GM21390 (cell line): ENCODE measurements at regions not wholly inside any gene's neighbourhood (a gene's known extent, or its start where the extent isn't known, plus 50 kb on each side); places are given as distances from the start of the nearest gene placed in this dataset.

ENCODE experiments used
- ATAC-seq: cut with Tn5 transposase; IDR thresholded peaks from one replicate; pipeline ENCODE4 v1.9.1; 2021; ENCODE audit not compliant: unreplicated experiment

GRCh38 chr20:39547546-39548408 lies 585.6 kb downstream of the DHX35 start:
- no peak for ATAC-seq

- no peak for ATAC-seq
Observed at GRCh38 chr20:39541136-39541803, 579.1 kb downstream of the DHX35 start.

DNA sequence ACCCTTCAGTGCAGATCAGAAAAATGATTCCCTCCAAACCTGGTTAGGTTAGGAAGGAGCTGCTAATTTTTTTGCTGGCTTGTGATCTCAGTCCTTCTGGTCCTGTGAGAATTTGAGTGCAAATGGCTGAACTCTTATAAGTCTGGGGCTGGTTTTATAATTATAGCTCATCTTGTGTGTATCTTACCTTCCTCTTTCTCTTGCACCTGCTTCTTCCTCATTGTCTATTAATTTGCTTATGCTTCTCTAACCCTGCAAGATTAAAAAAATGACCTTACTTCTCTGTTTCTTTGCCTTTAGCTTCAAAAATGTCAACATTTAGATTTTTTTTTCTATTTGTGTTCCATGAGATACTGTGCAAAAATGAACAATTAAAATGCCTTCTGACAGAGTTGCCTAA lies 576.2 kb downstream of the DHX35 start:
- ATAC-seq, result no peak

DNA sequence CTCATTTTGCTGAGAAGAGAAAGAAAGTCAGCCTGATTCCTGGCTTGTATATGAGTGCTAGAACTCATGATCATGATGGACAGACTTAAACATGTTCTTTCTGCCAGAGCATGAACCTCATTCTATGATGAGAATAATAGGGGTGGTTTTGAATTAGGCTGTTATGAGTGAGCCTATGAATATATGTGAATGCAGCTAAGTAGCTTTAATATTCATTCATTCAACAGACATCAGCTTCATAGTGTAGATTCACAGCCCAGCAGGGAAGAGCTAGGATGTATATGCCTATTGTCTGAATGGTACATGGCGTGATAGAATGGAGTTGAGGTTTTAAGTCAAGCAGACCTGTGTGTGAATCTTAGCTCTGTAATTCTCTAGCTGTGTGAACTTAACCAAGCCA lies 573.2 kb downstream of the DHX35 start:
- no peak for ATAC-seq

- no peak for ATAC-seq
Observed at GRCh38 chr20:39534846-39535245, 572.7 kb downstream of the DHX35 start.

GRCh38 chr20:39533858-39534257 lies 571.7 kb downstream of the DHX35 start:
- no peak for ATAC-seq

- no peak for ATAC-seq
Observed at GRCh38 chr20:39532205-39532604, 570.1 kb downstream of the DHX35 start.

DNA sequence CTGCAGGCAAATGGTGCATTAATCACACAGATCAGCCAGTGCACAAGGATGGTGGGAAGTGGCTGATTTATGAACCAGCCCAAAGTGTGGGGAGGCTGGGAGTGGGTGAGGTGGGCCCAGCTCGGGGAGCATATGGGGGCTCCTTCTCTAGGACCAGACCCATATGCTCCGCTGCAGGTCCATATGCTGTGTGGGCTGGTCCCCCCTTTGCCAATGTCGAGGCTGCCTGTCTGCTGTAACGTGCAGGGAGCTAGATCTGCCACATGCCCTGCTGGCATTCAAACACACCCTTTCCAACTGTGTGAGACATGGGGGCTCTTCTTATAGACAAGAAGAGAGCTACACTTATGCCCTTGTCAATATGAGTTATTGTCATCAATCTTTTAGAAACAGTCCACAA lies 566.3 kb downstream of the DHX35 start:
- ATAC-seq, result no peak

DNA sequence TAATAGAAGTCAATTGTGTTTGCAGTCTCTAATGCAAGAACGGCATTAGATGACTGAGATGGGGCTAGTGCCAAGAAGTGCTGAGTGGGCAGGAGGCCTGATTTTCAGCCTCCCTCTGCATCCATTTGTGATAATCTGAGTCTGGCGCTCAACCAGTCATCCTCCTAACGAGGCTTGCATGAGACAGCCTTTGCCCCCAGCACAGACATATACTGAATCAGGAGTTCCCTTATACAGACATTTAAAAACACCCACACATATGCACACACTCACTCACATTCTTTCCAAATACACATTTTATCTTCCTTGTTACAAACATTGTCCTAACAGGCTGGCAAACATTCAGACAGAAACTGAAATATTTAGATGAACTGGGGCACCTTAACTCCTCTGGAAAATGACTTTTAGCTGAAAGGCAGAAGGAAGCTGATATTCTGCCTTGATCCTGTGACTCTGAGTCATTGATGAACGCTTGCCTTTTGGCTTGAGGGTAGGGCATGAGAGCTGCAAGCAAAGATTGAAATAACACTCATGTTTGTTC lies 562.3 kb downstream of the DHX35 start:
- no peak for ATAC-seq

DNA sequence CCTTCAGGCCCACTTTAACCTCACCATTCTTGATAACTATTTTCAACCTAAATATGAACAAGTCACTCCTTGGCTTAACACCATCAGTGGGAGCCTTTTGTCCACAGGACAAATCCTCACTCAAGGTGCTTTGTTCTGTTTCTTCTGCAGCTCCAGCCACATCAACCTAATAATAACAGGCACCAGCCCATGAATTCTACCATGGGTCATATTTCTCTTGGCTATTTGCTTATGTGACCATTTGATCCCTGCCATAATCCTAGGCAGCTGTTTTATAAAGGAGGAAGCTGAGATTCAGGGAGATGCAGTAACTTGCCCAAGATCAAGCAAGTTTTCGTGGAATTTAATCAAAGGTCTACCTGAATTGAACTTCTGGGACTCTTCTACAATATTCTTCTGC lies 561.3 kb downstream of the DHX35 start:
- no peak for ATAC-seq

GRCh38 chr20:39518654-39519053 lies 556.5 kb downstream of the DHX35 start:
- no peak for ATAC-seq

GRCh38 chr20:39516964-39517363 lies 554.8 kb downstream of the DHX35 start:
- ATAC-seq, result no peak

- no peak for ATAC-seq
Observed at GRCh38 chr20:39504710-39505094, 542.6 kb downstream of the DHX35 start.

DNA sequence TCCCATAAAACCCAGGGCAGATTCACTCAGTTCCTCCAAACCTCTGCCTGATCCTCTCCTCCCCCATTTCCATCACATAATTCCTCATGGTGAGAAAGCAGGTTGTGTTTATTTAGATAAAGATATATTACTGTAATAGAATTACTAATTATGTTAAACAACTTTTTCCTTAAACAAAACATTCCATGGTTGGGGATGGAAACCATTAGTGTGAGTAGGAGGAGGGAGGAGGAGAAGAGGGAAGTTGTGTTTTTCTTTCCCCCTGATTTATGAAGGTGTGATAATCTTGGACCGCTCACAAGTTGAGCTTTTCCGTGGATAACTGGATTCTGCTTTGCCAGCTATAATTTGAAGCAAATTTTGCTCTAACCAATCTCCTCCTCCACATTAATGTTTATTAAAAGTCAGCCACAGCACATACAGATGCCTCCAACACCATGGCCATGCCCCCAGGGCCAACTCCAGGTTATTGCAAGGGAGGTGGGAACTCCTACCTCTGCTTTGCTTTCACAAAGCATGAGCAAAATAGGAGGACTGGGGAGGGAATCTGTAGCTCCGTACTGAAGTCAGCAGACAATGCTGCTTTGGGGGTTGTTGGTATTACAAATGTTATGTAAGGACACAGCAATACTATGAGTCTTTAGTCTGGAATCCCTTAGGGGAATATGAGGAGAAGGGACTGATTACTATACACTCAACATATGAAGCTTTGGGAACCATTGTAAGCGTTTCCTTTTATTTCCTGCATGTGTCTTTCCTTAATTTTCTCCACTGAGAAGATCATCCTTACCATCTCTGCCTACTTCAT lies 542.0 kb downstream of the DHX35 start:
- no peak for ATAC-seq

- ATAC-seq, result no peak
Observed at GRCh38 chr20:39492223-39492797, 530.2 kb downstream of the DHX35 start.

DNA sequence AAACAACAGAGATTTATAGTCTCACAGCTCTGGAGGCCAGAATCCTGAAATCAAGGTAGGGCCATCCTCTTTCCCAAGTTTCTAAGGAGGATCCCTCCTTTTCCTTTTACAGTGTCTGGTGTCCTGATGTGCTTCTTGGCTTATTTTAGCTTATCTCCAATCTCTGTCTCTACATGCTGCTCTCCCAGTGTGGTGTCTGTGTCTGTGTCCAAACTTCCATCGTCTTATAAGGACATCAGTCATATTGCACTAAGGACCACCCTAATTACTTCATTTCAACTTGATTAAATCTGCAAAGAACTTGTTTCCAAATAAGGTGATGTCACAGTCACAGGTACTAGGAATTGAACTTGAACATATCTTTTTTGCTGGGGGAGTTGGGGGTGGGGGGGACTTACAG lies 529.6 kb downstream of the DHX35 start:
- no peak for ATAC-seq

DNA sequence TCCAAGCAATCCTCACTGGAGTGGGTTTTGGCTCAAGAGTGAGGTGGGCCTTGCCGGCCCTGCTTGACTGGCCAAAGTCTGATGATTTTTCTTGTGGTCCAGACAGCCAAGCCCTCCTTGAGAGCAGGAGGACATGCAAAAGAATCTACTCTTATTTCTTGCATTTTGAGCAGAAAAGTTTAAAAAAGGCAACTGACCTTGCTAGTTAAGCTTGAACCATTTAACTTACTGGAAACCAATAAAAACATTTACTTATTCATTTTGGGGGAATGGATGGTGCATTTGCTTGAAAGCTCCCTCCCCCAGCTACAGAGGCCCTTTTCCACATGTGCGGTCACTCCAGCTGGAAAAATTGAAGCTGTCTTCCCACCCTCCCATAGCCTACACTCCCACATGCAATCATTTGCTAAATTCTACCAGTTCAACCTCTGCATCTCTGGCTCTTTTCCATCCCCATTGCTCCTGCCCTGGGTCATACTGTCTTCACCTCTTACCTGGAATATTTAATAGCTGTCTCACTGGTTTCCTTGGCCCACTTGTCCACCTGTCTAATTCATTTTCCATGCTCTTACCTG lies 527.9 kb downstream of the DHX35 start:
- no peak for ATAC-seq

DNA sequence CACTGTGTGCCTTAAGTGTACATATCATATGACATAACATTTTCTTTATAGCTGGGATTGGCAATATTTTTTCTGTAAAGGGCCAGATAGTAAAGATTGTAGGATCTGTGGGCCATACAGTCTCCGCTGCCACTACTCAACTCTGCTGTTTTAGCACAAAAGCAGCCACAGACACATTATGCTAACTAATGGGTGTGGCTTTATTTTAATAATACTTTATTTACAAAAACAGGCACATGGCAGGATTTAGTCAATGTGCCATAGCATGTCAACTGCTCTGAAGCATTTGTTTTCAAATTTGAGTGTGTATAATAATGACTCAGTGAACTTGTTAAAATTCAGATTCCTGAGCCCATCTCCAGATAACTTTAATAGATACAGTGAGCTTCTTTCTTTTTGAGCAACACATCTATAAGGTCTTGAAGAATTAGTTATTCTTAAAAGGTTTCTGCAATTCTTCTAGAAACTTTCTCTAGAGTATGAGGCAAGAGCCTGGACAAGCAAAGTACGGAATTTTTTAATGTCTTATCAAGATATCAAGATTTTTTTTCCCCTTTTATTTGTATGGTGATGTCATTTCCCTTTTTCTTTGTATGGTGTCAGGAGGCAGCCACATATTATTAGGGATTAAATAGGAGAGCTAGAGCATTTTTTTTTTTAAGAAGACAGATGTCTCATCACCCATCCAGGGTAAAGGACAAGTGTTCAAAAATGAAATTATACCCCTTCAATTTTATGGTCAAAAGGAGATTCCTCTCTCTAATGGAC lies 518.3 kb downstream of the DHX35 start:
- ATAC-seq, result no peak

DNA sequence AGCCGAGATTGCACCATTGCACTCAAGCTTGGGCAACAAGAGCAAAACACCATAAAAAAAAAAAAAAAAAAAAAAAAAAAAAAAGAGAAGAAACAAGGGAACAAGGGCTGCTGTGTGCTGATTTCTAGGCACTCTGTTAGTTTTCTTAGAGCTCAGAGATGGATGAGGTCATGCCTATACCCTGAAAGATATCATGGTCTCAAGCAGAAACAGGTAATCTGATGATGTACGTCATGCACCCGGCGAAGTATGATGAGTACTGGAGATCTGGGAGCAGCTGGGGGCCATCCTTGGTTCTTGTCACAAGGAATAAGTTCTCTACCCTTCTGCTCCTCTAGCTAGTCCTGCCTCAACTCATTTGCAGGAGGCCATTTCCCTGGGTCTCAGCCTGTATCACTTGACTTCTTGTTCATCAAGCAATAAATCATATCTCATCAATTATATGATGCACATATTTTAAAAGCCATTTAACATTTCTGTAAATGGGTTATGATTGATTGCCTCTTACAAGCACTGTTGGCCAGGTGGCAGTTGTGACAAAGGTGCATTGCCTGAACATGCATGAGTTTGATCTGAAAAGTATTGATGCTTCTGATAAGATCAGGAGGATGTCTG lies 517.2 kb downstream of the DHX35 start:
- ATAC-seq, result no peak

- ATAC-seq, result no peak
Observed at GRCh38 chr20:39474879-39475278, 512.7 kb downstream of the DHX35 start.
